DND-41 (cell line): ENCODE measurements at regions not wholly inside any gene's neighbourhood (a gene's known extent, or its start where the extent isn't known, plus 50 kb on each side); places are given as distances from the start of the nearest gene placed in this dataset.

Source experiments
- CTCF ChIP-seq: IDR thresholded peaks from 2 replicates; pipeline ENCODE4 v1.5.1; 2012; ENCODE audit warnings: borderline replicate concordance, low read length, moderate library complexity, mild to moderate bottlenecking; ENCODE audit not compliant: poor library complexity, severe bottlenecking; ENCODE audit errors: extremely low read depth
- EZH2 ChIP-seq: IDR thresholded peaks from 3 replicates; pipeline ENCODE4 v1.6.1; 2012; ENCODE audit warnings: borderline replicate concordance, low read depth, mild to moderate bottlenecking, moderate library complexity, low read length, inconsistent platforms; ENCODE audit not compliant: severe bottlenecking

GRCh38 chr12:127414636-127415035 lies 852.3 kb upstream of the TMEM132C start:
- TF ChIP-seq CTCF (no peak), EZH2 (no peak)
